ENCODE measurements at regions not wholly inside any gene's neighbourhood (a gene's known extent, or its start where the extent isn't known, plus 50 kb on each side); places are given as distances from the start of the nearest gene placed in this dataset.
"Not testable (repeated sequence)": the region's sequence is repeated elsewhere in the genome, so short reads cannot be mapped to it uniquely, and the experiment has no call there.

GRCh38 chr4:3636646-3637320, 104.6 kb upstream of the LRPAP1 start:
- Histone ChIP-seq H3K9me3 (ENCODE audit: control insufficient read depth in 2 of 2, insufficient read depth in 1 of 2, low read depth in 1 of 2, low read length in 1 of 2) (peaks cover 0 to 2% of the 10 kb centered on the region in 2 donors), H3K27me3 (ENCODE audit: control insufficient read depth in 1 of 2, insufficient read depth in 2 of 2, low read length in 2 of 2) (no peaks in the 10 kb centered on the region), H3K36me3 (ENCODE audit: control insufficient read depth in 2 of 2, insufficient read depth in 2 of 2, low read length in 1 of 2) (no peaks in the 10 kb centered on the region), H3K4me3 (ENCODE audit: low read depth in 1 of 2, low read length in 2 of 2) (no peak overlapping the region), H3K4me1 (ENCODE audit: control insufficient read depth in 2 of 2, insufficient read depth in 2 of 2, low read length in 1 of 2) (no peaks in the 10 kb centered on the region), H3K27ac (ENCODE audit: low read depth in 2 of 2, low read length in 1 of 2) (no peak overlapping the region)
- WGBS, 2 donors = 88 to 91% methylated on average over 12 of the region's 12 CpGs

DNA sequence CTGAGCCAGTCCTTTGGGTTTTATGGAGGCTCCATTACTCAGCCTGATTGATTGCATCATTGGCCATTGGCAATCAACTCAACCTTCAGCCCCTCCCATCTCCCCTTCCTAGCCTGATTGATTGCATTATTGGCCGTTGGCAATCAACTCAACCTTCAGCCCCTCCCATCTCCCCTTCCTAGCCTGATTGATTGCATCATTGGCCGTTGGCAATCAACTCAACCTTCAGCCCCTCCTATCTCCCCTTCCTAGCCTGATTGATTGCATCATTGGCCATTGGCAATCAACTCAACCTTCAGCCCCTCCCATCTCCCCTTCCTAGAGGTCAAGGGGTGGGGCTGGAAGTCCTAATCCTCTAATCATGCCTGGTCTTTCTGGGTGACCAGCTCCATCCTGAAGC, 103.8 kb upstream of the LRPAP1 start:
- 49 to 55% methylated on average over 2 of the region's 2 CpGs for WGBS, 2 donors
- H3K9me3 ChIP-seq (ENCODE audit: control insufficient read depth in 2 of 2, insufficient read depth in 1 of 2, low read depth in 1 of 2, low read length in 1 of 2); H3K27ac ChIP-seq (ENCODE audit: low read depth in 2 of 2, low read length in 1 of 2); H3K4me1 ChIP-seq (ENCODE audit: control insufficient read depth in 2 of 2, insufficient read depth in 2 of 2, low read length in 1 of 2); H3K36me3 ChIP-seq (ENCODE audit: control insufficient read depth in 2 of 2, insufficient read depth in 2 of 2, low read length in 1 of 2); H3K27me3 ChIP-seq (ENCODE audit: control insufficient read depth in 1 of 2, insufficient read depth in 2 of 2, low read length in 2 of 2); H3K4me3 ChIP-seq (ENCODE audit: low read depth in 1 of 2, low read length in 2 of 2): not testable (repeated sequence)

- Histone ChIP-seq H3K36me3 (ENCODE audit: control insufficient read depth in 2 of 2, insufficient read depth in 2 of 2, low read length in 1 of 2) (no peaks in the 10 kb centered on the region), H3K27ac (ENCODE audit: low read depth in 2 of 2, low read length in 1 of 2) (no peak overlapping the region), H3K4me3 (ENCODE audit: low read depth in 1 of 2, low read length in 2 of 2) (no peak overlapping the region), H3K27me3 (ENCODE audit: control insufficient read depth in 1 of 2, insufficient read depth in 2 of 2, low read length in 2 of 2) (no peaks in the 10 kb centered on the region), H3K9me3 (ENCODE audit: control insufficient read depth in 2 of 2, insufficient read depth in 1 of 2, low read depth in 1 of 2, low read length in 1 of 2) (peaks cover 0 to 2% of the 10 kb centered on the region in 2 donors), H3K4me1 (ENCODE audit: control insufficient read depth in 2 of 2, insufficient read depth in 2 of 2, low read length in 1 of 2) (no peaks in the 10 kb centered on the region)
- 74 to 80% methylated on average over 28 of the region's 28 CpGs for WGBS, 2 donors
Measured at GRCh38 chr4:3634894-3635820, 102.9 kb upstream of the LRPAP1 start.

DNA sequence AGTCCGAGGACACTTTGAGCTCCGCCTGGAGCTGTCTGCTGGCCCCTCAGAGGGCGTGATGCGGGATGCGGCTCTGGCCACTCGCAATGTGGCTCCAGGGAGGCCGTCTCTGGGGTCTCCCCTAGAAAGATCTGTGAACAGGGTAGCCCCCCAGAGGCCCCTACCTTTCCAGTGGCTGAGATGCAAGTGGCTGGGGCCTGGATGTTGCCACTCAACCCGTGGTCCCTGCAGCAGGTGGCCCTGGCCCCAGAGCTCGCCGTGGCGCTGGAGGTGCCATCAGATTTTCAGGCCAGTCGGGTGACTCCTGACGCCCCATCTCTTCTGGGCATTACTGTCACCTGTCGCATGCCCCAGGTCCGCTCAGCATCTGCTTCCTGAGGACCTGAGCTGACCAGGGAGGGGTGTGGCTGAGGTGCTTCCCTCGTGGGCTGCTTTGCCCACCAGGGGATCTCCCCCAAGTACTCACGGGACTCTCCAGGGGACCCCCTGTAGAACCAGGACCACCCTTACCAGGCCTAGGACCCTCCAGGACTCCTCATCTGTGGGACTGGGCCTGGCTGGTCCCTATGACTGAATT, 102.1 kb upstream of the LRPAP1 start:
- WGBS, 2 donors = 88 to 91% methylated on average over 17 of the region's 17 CpGs
- Histone ChIP-seq H3K27me3 (ENCODE audit: control insufficient read depth in 1 of 2, insufficient read depth in 2 of 2, low read length in 2 of 2) (no peaks in the 10 kb centered on the region), H3K9me3 (ENCODE audit: control insufficient read depth in 2 of 2, insufficient read depth in 1 of 2, low read depth in 1 of 2, low read length in 1 of 2) (no peaks in the 10 kb centered on the region), H3K4me1 (ENCODE audit: control insufficient read depth in 2 of 2, insufficient read depth in 2 of 2, low read length in 1 of 2) (no peaks in the 10 kb centered on the region), H3K4me3 (ENCODE audit: low read depth in 1 of 2, low read length in 2 of 2) (no peak overlapping the region), H3K36me3 (ENCODE audit: control insufficient read depth in 2 of 2, insufficient read depth in 2 of 2, low read length in 1 of 2) (no peaks in the 10 kb centered on the region), H3K27ac (ENCODE audit: low read depth in 2 of 2, low read length in 1 of 2) (no peak overlapping the region)

DNA sequence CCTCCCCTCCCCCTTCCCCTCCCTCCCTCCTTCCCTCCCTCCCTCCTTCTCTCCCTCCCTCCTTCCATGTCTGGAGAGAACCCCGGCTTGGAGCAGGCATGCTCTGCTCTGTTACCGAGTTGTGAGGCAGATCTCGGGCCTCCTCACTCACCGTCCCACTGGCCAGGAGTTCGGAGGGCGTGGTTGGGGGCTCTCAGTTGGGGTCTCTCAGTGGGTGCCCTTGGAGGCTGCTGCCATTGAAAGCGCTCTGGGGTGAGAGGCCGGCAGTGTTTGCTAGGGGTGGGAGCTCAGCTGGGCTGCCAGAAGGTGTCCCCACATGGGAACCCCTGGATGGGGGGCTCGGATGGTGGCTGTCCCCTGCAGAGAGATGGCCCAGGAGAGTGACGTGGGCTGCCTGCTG, 101.1 kb upstream of the LRPAP1 start:
- not testable (repeated sequence) for H3K27me3 ChIP-seq (ENCODE audit: control insufficient read depth in 1 of 2, insufficient read depth in 2 of 2, low read length in 2 of 2); H3K27ac ChIP-seq (ENCODE audit: low read depth in 2 of 2, low read length in 1 of 2); H3K36me3 ChIP-seq (ENCODE audit: control insufficient read depth in 2 of 2, insufficient read depth in 2 of 2, low read length in 1 of 2); H3K4me1 ChIP-seq (ENCODE audit: control insufficient read depth in 2 of 2, insufficient read depth in 2 of 2, low read length in 1 of 2); H3K9me3 ChIP-seq (ENCODE audit: control insufficient read depth in 2 of 2, insufficient read depth in 1 of 2, low read depth in 1 of 2, low read length in 1 of 2); H3K4me3 ChIP-seq (ENCODE audit: low read depth in 1 of 2, low read length in 2 of 2)
- 94 to 98% methylated on average over 7 to 10 of the region's 10 CpGs for WGBS, 2 donors

DNA sequence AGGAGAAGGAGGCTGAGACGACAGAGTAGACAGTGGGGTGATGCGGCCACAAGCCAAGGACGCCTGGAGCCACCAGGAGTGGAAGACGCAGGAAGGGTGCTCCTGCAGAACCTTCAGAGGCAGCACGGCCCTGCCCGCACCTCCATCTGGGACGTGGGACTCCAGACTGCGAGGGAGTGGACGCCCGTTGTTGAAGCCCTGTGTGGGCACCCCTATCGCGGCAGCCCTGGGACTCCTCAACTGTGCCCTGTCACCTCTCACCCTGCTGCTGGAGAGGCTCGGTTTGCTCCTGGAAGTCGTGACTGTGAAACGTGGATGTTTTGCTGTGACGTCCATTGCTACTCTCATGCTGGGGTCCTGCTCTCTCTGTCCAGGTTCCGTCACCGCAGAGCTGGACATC, 100.6 kb upstream of the LRPAP1 start:
- 92 to 95% methylated on average over 17 to 18 of the region's 18 CpGs for WGBS, 2 donors
- H3K4me3 ChIP-seq (ENCODE audit: low read depth in 1 of 2, low read length in 2 of 2); H3K27ac ChIP-seq (ENCODE audit: low read depth in 2 of 2, low read length in 1 of 2); H3K36me3 ChIP-seq (ENCODE audit: control insufficient read depth in 2 of 2, insufficient read depth in 2 of 2, low read length in 1 of 2); H3K9me3 ChIP-seq (ENCODE audit: control insufficient read depth in 2 of 2, insufficient read depth in 1 of 2, low read depth in 1 of 2, low read length in 1 of 2); H3K27me3 ChIP-seq (ENCODE audit: control insufficient read depth in 1 of 2, insufficient read depth in 2 of 2, low read length in 2 of 2); H3K4me1 ChIP-seq (ENCODE audit: control insufficient read depth in 2 of 2, insufficient read depth in 2 of 2, low read length in 1 of 2): not testable (repeated sequence)

- H3K27me3 ChIP-seq (ENCODE audit: control insufficient read depth in 1 of 2, insufficient read depth in 2 of 2, low read length in 2 of 2); H3K9me3 ChIP-seq (ENCODE audit: control insufficient read depth in 2 of 2, insufficient read depth in 1 of 2, low read depth in 1 of 2, low read length in 1 of 2); H3K4me1 ChIP-seq (ENCODE audit: control insufficient read depth in 2 of 2, insufficient read depth in 2 of 2, low read length in 1 of 2); H3K4me3 ChIP-seq (ENCODE audit: low read depth in 1 of 2, low read length in 2 of 2); H3K36me3 ChIP-seq (ENCODE audit: control insufficient read depth in 2 of 2, insufficient read depth in 2 of 2, low read length in 1 of 2); H3K27ac ChIP-seq (ENCODE audit: low read depth in 2 of 2, low read length in 1 of 2): not testable (repeated sequence)
- 70 to 71% methylated on average over 19 to 21 of the region's 21 CpGs for WGBS, 2 donors
Measured at GRCh38 chr4:3631544-3632266, 99.5 kb upstream of the LRPAP1 start.

DNA sequence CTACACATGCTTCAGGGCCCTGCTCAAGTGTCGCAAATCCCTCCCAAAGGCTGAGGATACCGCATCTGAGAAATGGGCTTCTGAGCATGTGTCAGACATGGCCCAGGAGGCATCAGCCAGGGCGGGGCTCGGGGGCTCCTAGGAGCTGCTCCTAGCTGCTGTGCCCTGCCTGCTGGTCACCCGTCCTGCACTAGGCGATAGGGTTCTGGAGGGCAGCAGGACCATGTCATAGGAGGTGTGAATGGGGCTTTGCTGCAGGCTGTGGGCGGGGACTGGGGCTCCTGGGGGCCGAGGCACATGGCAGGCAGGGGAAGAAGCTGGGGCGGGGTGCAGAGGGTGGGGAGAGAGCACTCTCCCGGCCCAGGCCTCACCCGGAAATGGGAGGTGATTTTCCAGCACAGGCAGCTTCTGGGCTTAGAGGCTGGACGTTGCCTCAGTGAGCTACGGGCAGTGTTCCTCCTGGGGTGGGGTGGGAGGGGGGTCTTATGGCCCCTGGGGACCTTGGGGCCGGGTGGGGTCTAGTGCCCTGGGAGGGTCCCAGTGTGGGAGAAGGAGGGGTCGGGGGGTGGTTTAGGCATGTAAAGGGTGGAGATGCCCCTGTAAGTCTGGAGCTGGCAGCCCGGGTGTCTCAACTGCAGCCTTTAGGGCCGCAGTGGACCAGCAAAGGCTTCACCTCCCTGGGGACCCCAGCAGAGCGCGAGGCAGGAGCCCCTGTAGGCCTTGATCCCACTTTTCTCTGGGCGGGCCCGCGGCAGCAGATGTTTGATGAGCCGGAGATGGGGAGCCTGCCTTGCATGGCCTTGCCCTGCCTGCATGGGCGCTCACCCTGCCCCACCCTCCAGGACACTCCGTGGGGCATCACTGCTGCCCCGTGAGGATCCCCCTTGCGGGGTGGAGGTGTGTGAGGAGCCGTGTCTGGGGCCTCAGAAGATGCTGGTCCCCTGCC, 98.6 kb upstream of the LRPAP1 start:
- Histone ChIP-seq H3K36me3 (ENCODE audit: control insufficient read depth in 2 of 2, insufficient read depth in 2 of 2, low read length in 1 of 2) (no peaks in the 10 kb centered on the region), H3K4me1 (ENCODE audit: control insufficient read depth in 2 of 2, insufficient read depth in 2 of 2, low read length in 1 of 2) (no peaks in the 10 kb centered on the region), H3K4me3 (ENCODE audit: low read depth in 1 of 2, low read length in 2 of 2) (no peak overlapping the region), H3K27ac (ENCODE audit: low read depth in 2 of 2, low read length in 1 of 2) (no peak overlapping the region), H3K9me3 (ENCODE audit: control insufficient read depth in 2 of 2, insufficient read depth in 1 of 2, low read depth in 1 of 2, low read length in 1 of 2) (peaks cover 0 to 3% of the 10 kb centered on the region in 2 donors), H3K27me3 (ENCODE audit: control insufficient read depth in 1 of 2, insufficient read depth in 2 of 2, low read length in 2 of 2) (no peaks in the 10 kb centered on the region)
- 48 to 56% methylated on average over 26 to 28 of the region's 28 CpGs for WGBS, 2 donors
